Retina (tissue), 1 donor: ENCODE measurements at regions not wholly inside any gene's neighbourhood (a gene's known extent, or its start where the extent isn't known, plus 50 kb on each side); places are given as distances from the start of the nearest gene placed in this dataset.
A peak's percentile ranks its signal among the peaks of the same experiment; 100 is the strongest.
"Not testable (repeated sequence)": the region's sequence is repeated elsewhere in the genome, so short reads cannot be mapped to it uniquely, and the experiment has no call there.

Experiments
- DNase-seq: peaks from one replicate; pipeline ENCODE4 v3.0.0-alpha.2; 2016

- peak; percentile 11 for DNase-seq
Observed at GRCh38 chr4:169934794-169935429, 91.3 kb downstream of the MFAP3L start.

DNA sequence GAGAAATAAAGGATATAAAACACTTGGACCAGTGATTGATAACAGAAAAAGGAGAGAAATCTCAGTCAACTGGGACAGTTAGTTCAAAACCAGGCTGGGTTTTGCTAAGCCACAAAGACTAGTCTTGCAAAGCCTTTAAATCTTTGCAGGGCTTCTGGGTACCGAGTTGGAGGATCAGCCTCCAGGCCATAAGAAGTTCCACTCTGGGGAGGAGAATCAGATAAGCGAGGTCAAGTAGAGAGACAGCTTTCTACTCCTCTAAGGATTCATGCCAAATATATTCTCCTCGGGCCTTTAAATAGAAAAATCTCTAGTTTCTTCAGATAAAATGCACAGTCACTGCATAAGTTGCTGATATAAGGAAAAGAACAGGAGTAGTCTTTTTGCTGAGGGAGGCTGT is 92.7 kb downstream of the MFAP3L start:
- DNase-seq, result no peak

DNA sequence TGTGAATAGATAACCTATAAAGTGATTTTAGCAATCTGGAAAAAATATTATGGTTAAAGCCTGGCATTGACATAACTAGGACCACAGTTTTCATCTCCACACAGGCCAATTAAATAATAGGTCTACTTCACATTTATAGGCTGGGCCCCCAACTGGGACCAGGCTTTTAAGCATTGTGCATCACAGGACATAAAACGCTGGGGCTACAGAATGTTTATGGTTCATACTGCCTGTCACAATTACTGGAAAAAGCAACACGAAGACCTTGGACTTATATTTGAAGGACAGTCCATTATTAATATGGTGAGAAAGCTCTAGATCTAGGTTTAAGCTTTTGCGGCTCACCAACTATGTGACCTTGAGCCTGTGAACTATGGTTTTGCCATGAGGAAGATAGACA is 94.2 kb downstream of the MFAP3L start:
- DNase-seq, result no peak

GRCh38 chr4:169930755-169931154 is 95.4 kb downstream of the MFAP3L start:
- not testable (repeated sequence) for DNase-seq

GRCh38 chr4:169927280-169927679 is 98.9 kb downstream of the MFAP3L start:
- no peak for DNase-seq

- no peak for DNase-seq
Observed at GRCh38 chr4:169925678-169926077, 100.5 kb downstream of the MFAP3L start.

- no peak for DNase-seq
Observed at GRCh38 chr4:169922632-169923276, 103.4 kb downstream of the MFAP3L start.

GRCh38 chr4:169921732-169922131 is 104.5 kb downstream of the MFAP3L start:
- DNase-seq, result no peak

- no peak for DNase-seq
Observed at GRCh38 chr4:169921237-169921636, 105.0 kb downstream of the MFAP3L start.

GRCh38 chr4:169919194-169920124 is 106.7 kb downstream of the MFAP3L start:
- DNase-seq, result not testable (repeated sequence)

DNA sequence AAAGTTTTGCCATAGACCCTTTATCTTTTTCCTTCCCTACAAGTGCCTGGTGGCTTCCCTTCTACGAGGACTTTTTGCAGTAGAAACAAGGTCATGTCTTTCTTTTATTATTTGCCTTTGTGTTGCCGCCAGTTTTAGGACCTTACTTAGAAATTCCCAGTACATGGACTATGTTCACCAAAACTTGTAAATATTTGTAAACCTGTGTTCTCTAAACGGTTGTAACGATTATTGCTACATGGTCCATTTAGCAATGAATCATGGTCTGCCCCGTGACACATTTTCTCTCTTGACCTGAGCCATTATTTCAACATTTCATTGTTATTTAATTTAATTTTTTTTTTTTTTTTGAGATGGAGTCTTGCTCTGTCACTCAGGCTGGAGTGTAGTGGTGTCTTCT is 110.7 kb downstream of the MFAP3L start:
- no peak for DNase-seq

- DNase-seq, result no peak
Observed at GRCh38 chr4:169914866-169915265, 111.3 kb downstream of the MFAP3L start.

DNA sequence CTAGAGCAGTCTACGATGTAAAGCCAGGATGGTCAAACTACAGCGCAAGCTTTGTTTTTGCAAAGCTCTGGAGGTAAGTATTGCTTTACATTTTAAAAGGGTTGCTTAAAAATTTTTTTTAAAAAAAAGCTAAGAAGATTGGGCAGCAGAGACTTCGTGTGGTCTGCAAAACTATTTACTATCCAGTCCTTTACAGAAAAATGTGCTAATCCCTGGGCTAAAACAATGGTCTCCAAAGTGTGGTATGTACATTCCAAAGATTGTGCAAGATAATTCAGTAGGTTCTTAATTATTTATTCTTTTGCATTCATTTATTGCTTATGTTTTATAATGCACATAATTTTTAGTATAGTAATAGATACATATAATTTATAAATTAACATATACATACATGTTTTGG is 113.2 kb downstream of the MFAP3L start:
- no peak for DNase-seq

- DNase-seq, result no peak
Observed at GRCh38 chr4:169909897-169910296, 116.3 kb downstream of the MFAP3L start.

DNA sequence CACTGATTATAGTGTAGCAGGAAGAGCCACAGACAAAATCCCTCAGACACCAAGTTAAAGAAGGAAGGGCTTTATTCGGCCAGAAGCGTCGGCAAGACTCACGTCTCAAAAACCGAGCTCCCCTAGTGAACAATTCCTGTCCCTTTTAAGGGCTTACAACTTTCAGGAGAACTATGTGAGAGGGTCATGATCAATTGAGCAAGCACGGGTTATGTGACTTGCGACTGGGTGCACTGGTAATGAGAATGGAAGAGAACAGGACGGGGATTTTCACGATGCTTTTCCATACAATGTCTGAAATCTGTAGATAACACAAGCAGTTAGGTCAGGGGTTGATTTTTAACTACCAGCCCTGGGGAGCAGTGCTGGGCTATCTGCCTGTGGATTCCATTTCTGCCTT is 116.7 kb downstream of the MFAP3L start:
- no peak for DNase-seq

DNA sequence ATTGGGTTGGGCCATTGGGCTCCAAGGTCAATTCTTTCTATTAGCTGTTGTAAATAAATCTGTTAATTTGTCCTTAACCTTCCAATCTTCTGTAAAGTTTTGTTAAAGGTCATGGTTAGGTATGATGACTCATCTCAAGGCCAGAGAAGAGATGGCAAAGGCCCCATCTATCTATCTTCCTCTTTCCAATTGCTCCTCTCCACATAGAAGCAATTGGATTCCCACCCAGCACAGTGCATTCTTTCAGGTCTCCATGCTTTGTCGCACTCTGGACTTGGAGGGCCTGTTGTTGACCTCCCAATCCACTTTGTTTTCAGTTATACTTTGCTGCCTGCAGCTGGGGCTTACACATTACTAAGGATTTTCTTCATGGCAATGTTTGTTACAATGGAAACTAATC is 118.5 kb downstream of the MFAP3L start:
- no peak for DNase-seq

GRCh38 chr4:169906821-169907220 is 119.4 kb downstream of the MFAP3L start:
- no peak for DNase-seq

GRCh38 chr4:169906104-169906503 is 120.1 kb downstream of the MFAP3L start:
- DNase-seq, result no peak

- no peak for DNase-seq
Observed at GRCh38 chr4:169902658-169903345, 123.4 kb downstream of the MFAP3L start.

GRCh38 chr4:169900241-169900845 is 125.9 kb downstream of the MFAP3L start:
- DNase-seq, result no peak

- no peak for DNase-seq
Observed at GRCh38 chr4:169899295-169899694, 126.9 kb downstream of the MFAP3L start.

GRCh38 chr4:169898095-169898494 is 128.1 kb downstream of the MFAP3L start:
- DNase-seq, result no peak

DNA sequence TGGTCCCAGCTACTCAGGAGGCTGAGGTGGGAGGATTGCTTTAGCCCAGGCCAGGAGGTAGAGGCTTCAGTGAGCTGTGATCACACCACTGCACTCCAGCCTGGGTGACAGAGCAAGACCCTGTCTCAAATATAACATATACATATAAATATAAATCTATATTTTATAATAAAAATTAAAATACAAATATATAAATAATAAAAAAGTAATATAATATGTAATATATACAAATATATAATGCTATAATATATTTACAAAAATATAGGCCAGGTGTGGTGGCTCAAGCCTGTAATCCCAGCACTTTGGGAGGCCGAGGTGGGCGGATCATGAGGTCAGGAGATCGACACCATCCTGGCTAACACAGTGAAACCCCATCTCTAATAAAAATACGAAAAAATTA is 131.4 kb downstream of the MFAP3L start:
- DNase-seq, result not testable (repeated sequence)
